PFSK-1 (cell line): ENCODE measurements at regions not wholly inside any gene's neighbourhood (a gene's known extent, or its start where the extent isn't known, plus 50 kb on each side); places are given as distances from the start of the nearest gene placed in this dataset.
A peak's percentile ranks its signal among the peaks of the same experiment; 100 is the strongest.

Source experiments
- FOXP2 ChIP-seq: optimal IDR thresholded peaks from 2 replicates; pipeline ENCODE3; 2011; ENCODE audit warnings: borderline replicate concordance, control low read depth, inconsistent platforms; ENCODE audit not compliant: insufficient read depth; ENCODE audit errors: extremely low read length, extremely low read depth
- POLR2AphosphoS5 ChIP-seq: IDR thresholded peaks from 2 replicates; pipeline ENCODE4 v1.6.1; 2012; ENCODE audit warnings: low read depth, mild to moderate bottlenecking, control low read depth, low read length, moderate library complexity
- REST ChIP-seq, 2 experiments: IDR thresholded peaks; 2 replicates each; pipeline versions ENCODE4 v1.6.1 to v1.8.0; 2011 to 2012; ENCODE audit warnings: low read depth in 2 of 2, low read length in 2 of 2, control low read depth in 1 of 2, inconsistent platforms in 1 of 2, mild to moderate bottlenecking in 1 of 2, moderate library complexity in 1 of 2; ENCODE audit not compliant: insufficient read depth in 1 of 2
- SIN3A ChIP-seq: IDR thresholded peaks from 2 replicates; pipeline ENCODE4 v1.6.1; 2012; ENCODE audit warnings: mild to moderate bottlenecking, low read length, moderate library complexity, borderline replicate concordance; ENCODE audit not compliant: insufficient read depth
- TAF1 ChIP-seq: IDR thresholded peaks from 2 replicates; pipeline ENCODE4 v1.6.1; 2012; ENCODE audit warnings: low read length, control low read depth, borderline replicate concordance; ENCODE audit not compliant: insufficient read depth

DNA sequence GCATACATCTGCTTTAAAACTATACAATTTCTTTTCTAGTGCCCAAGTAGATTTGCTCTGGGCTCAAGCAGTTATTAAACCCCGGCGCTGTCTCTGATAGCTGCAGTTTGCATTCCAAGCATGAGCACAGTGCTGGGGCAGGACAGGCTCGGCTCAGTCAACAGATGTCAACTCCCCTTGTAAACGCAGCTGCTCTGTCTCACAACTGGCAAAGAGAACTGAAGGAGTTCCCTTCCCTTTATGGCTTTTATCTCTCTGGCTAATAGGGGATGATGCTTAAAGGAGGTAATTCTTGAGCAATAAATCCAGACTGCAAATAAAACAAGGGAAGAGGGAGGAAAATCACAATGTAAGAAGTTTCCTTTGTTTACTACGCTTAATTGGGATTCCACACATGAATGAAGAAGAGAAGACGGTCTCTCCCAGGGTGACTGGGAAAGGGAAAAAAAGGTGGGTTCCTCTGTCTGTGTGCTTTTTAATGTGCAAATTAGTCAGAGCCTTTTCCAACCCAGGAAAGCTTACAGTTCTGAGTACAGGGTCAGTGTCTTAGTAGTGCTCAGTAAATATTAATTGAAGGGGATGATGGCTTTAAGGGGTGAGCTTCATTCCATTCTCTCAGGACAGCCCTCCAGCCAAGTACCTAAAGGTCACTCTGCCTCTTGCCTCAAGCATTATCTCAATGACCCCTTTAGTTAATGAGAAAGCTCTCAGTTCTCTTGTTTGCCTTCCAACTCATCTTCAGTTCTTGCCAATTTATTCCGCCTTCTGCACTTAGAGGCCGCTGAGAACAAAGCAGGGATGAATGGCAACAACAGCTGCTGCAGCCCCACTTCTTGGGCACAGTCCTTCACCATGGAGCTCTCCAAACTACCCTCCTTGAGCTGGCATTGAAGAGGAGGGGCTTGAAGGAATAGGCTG is 155.7 kb upstream of the JADE1 start:
- TF ChIP-seq FOXP2 (peak; percentile 24), SIN3A (no peak)

DNA sequence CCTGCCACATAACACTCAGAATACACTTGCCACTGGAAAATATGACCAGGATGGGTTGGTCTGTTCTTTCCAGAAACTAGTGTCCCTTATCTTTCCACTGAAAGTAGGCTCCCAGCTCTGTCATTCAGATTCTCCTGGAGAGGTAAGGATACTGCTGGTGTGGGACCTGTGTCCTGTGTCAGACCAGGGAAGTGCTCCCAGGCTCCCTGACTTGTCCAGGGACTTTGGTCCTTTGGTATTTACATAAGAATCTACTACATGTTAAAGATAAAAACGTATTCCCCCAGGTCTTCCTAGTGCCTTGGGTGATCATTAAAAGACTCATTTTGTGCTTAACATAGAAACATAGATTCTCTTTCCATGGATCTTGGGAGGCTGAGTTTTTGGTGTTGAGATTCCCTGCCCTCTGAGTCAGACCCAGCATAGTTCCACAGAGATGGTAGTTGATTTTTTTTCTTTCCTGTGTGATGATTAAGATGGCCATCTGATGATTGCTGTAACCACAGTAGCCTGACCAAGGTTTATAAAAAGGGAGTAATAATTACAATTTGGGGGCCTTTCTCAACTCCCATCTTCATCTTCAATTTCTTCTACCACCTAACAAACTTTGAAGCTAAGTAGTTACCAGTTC is 159.8 kb upstream of the JADE1 start:
- no peak for TF ChIP-seq REST (IDR thresholded peaks at IDR 0.05; ENCODE audit: insufficient read depth in 1 of 2, low read depth in 2 of 2, low read length in 2 of 2)
- TF ChIP-seq POLR2AphosphoS5, result no peak
- TF ChIP-seq SIN3A, result no peak
- no peak for TF ChIP-seq FOXP2
- no peak for TF ChIP-seq TAF1

GRCh38 chr4:128649161-128649560 is 160.3 kb upstream of the JADE1 start:
- TF ChIP-seq SIN3A (no peak), TAF1 (no peak), FOXP2 (no peak), POLR2AphosphoS5 (no peak), REST (IDR thresholded peaks at IDR 0.05; ENCODE audit: insufficient read depth in 1 of 2, low read depth in 2 of 2, low read length in 2 of 2) (no peak)

GRCh38 chr4:128648021-128648420 is 161.5 kb upstream of the JADE1 start:
- TF ChIP-seq FOXP2 (no peak), SIN3A (no peak), REST (IDR thresholded peaks at IDR 0.05; ENCODE audit: insufficient read depth in 1 of 2, low read depth in 2 of 2, low read length in 2 of 2) (no peak), TAF1 (no peak), POLR2AphosphoS5 (no peak)

- TF ChIP-seq TAF1 (no peak), REST (IDR thresholded peaks at IDR 0.05; ENCODE audit: insufficient read depth in 1 of 2, low read depth in 2 of 2, low read length in 2 of 2) (no peak), SIN3A (no peak)
Observed at GRCh38 chr4:128639541-128640270, 169.8 kb upstream of the JADE1 start.
